ENCODE measurements at regions not wholly inside any gene's neighbourhood (a gene's known extent, or its start where the extent isn't known, plus 50 kb on each side); places are given as distances from the start of the nearest gene placed in this dataset.
"Not testable (repeated sequence)": the region's sequence is repeated elsewhere in the genome, so short reads cannot be mapped to it uniquely, and the experiment has no call there.

GRCh38 chr6:60797831-60798230 is 1488.2 kb downstream of the KHDRBS2 start:
- DNase-seq (ENCODE audit: low read depth); H3K4me3 ChIP-seq (ENCODE audit: low read depth, low read length); H3K27me3 ChIP-seq (ENCODE audit: control insufficient read depth, insufficient read depth, low read length); FAIRE-seq; H3K36me3 ChIP-seq (ENCODE audit: control insufficient read depth, insufficient read depth, low read length): not testable (repeated sequence)

- DNase-seq (ENCODE audit: low read depth); H3K4me3 ChIP-seq (ENCODE audit: low read depth, low read length); H3K27me3 ChIP-seq (ENCODE audit: control insufficient read depth, insufficient read depth, low read length); H3K36me3 ChIP-seq (ENCODE audit: control insufficient read depth, insufficient read depth, low read length); FAIRE-seq: not testable (repeated sequence)
These were observed 1496.4 kb downstream of the KHDRBS2 start for GRCh38 chr6:60789601-60790000.

- H3K36me3 ChIP-seq (ENCODE audit: control insufficient read depth, insufficient read depth, low read length); DNase-seq (ENCODE audit: low read depth); FAIRE-seq; H3K4me3 ChIP-seq (ENCODE audit: low read depth, low read length); H3K27me3 ChIP-seq (ENCODE audit: control insufficient read depth, insufficient read depth, low read length): not testable (repeated sequence)
These were observed 1503.1 kb downstream of the KHDRBS2 start for GRCh38 chr6:60782698-60783464.

- H3K36me3 ChIP-seq (ENCODE audit: control insufficient read depth, insufficient read depth, low read length); DNase-seq (ENCODE audit: low read depth); FAIRE-seq; H3K27me3 ChIP-seq (ENCODE audit: control insufficient read depth, insufficient read depth, low read length); H3K4me3 ChIP-seq (ENCODE audit: low read depth, low read length): not testable (repeated sequence)
These were observed 1506.4 kb downstream of the KHDRBS2 start for GRCh38 chr6:60779591-60779990.

- H3K36me3 ChIP-seq (ENCODE audit: control insufficient read depth, insufficient read depth, low read length); DNase-seq (ENCODE audit: low read depth); FAIRE-seq; H3K27me3 ChIP-seq (ENCODE audit: control insufficient read depth, insufficient read depth, low read length); H3K4me3 ChIP-seq (ENCODE audit: low read depth, low read length): not testable (repeated sequence)
These were observed 1518.1 kb downstream of the KHDRBS2 start for GRCh38 chr6:60767791-60768499.

- not testable (repeated sequence) for H3K27me3 ChIP-seq (ENCODE audit: control insufficient read depth, insufficient read depth, low read length); H3K4me3 ChIP-seq (ENCODE audit: low read depth, low read length); DNase-seq (ENCODE audit: low read depth); H3K36me3 ChIP-seq (ENCODE audit: control insufficient read depth, insufficient read depth, low read length); FAIRE-seq
These were observed 1520.7 kb downstream of the KHDRBS2 start for GRCh38 chr6:60765331-60765730.

- H3K36me3 ChIP-seq (ENCODE audit: control insufficient read depth, insufficient read depth, low read length); FAIRE-seq; H3K27me3 ChIP-seq (ENCODE audit: control insufficient read depth, insufficient read depth, low read length); DNase-seq (ENCODE audit: low read depth); H3K4me3 ChIP-seq (ENCODE audit: low read depth, low read length): not testable (repeated sequence)
These were observed 1522.5 kb downstream of the KHDRBS2 start for GRCh38 chr6:60763464-60764080.

- H3K27me3 ChIP-seq (ENCODE audit: control insufficient read depth, insufficient read depth, low read length); H3K4me3 ChIP-seq (ENCODE audit: low read depth, low read length); H3K36me3 ChIP-seq (ENCODE audit: control insufficient read depth, insufficient read depth, low read length); DNase-seq (ENCODE audit: low read depth); FAIRE-seq: not testable (repeated sequence)
These were observed 1525.1 kb downstream of the KHDRBS2 start for GRCh38 chr6:60760928-60761327.

- H3K36me3 ChIP-seq (ENCODE audit: control insufficient read depth, insufficient read depth, low read length); DNase-seq (ENCODE audit: low read depth); H3K4me3 ChIP-seq (ENCODE audit: low read depth, low read length); H3K27me3 ChIP-seq (ENCODE audit: control insufficient read depth, insufficient read depth, low read length); FAIRE-seq: not testable (repeated sequence)
These were observed 1526.7 kb downstream of the KHDRBS2 start for GRCh38 chr6:60759149-60759825.

GRCh38 chr6:60758725-60759124 is 1527.3 kb downstream of the KHDRBS2 start:
- not testable (repeated sequence) for FAIRE-seq; H3K27me3 ChIP-seq (ENCODE audit: control insufficient read depth, insufficient read depth, low read length); H3K36me3 ChIP-seq (ENCODE audit: control insufficient read depth, insufficient read depth, low read length); H3K4me3 ChIP-seq (ENCODE audit: low read depth, low read length); DNase-seq (ENCODE audit: low read depth)
